Neural cell (in vitro differentiated cells): ENCODE measurements at regions not wholly inside any gene's neighbourhood (a gene's known extent, or its start where the extent isn't known, plus 50 kb on each side); places are given as distances from the start of the nearest gene placed in this dataset.

Experiments
- EZH2 ChIP-seq: fragments of 200-600, 300-800 bp; shearing (Covaris generic), sonication (generic); IDR thresholded peaks from 2 replicates; pipeline ENCODE4 v1.6.1; 2014; ENCODE audit warnings: antibody characterized with exemption, low read length, borderline replicate concordance, mild to moderate bottlenecking; ENCODE audit not compliant: insufficient read depth, poor library complexity, severe bottlenecking
- RAD21 ChIP-seq: fragments of 450-650 bp; conservative IDR thresholded peaks from 2 replicates; pipeline ENCODE4 v1.6.1; 2014; ENCODE audit warnings: antibody characterized with exemption, mild to moderate bottlenecking, moderate library complexity
- TF ChIP-seq, protein P1 (sequence below): fragments of 450-650 bp; IDR thresholded peaks from 2 replicates; pipeline ENCODE4 v1.5.1; 2014; ENCODE audit warnings: antibody characterized with exemption, mild to moderate bottlenecking, moderate library complexity; ENCODE audit not compliant: poor library complexity, severe bottlenecking

DNA sequence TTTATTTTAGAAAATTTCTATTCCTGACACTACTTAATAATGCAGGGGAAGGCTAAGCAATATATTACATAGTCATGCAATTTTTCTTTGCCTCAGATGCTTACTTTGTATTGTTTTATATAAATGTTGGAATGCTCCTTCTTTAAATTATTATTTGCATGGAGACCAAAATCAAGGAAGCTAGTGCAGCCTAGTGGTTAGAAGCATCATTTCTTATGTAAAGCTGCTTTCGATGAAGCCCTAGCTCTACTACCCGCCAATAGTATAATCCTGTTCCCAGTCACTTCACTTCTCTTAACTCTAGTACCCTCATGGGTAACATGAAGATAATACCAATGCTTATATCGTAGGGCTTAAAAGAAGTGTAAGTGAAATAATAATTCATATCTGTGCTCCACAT is 198.9 kb downstream of the LRATD1 start:
- TF ChIP-seq, protein P1, sequence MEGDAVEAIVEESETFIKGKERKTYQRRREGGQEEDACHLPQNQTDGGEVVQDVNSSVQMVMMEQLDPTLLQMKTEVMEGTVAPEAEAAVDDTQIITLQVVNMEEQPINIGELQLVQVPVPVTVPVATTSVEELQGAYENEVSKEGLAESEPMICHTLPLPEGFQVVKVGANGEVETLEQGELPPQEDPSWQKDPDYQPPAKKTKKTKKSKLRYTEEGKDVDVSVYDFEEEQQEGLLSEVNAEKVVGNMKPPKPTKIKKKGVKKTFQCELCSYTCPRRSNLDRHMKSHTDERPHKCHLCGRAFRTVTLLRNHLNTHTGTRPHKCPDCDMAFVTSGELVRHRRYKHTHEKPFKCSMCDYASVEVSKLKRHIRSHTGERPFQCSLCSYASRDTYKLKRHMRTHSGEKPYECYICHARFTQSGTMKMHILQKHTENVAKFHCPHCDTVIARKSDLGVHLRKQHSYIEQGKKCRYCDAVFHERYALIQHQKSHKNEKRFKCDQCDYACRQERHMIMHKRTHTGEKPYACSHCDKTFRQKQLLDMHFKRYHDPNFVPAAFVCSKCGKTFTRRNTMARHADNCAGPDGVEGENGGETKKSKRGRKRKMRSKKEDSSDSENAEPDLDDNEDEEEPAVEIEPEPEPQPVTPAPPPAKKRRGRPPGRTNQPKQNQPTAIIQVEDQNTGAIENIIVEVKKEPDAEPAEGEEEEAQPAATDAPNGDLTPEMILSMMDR: no peak
- TF ChIP-seq EZH2 (no peak), RAD21 (peak; percentile 43)
